ENCODE measurements at regions not wholly inside any gene's neighbourhood (a gene's known extent, or its start where the extent isn't known, plus 50 kb on each side); places are given as distances from the start of the nearest gene placed in this dataset.

- no peaks in the 10 kb centered on the region for H3K36me3 ChIP-seq (ENCODE audit: control insufficient read depth in 2 of 2, extremely low read depth in 1 of 2, insufficient read depth in 2 of 2, low read length in 2 of 2)
- H3K4me1 ChIP-seq (ENCODE audit: control insufficient read depth, extremely low read depth, insufficient read depth, low read length) = no peaks in the 10 kb centered on the region
- H3K4me3 ChIP-seq (replicated peaks in 1 of 3; ENCODE audit: insufficient read depth in 1 of 3, low read depth in 1 of 3, low read length in 3 of 3) = no peak overlapping the region
- DNase-seq (ENCODE audit: low read depth, low spot score) = no peak
- CTCF ChIA-PET = interaction anchor here (0.8 kb wide), 1 partner anchor 9 kb away, joined by 3 read pairs; no protein-coding TSS in a partner anchor
- no peak overlapping the region for H3K9ac ChIP-seq (replicated peaks; ENCODE audit: extremely low read depth, insufficient read depth, low read length)
- H2AFZ ChIP-seq (ENCODE audit: low read depth, low read length) = no peak overlapping the region
- TF ChIP-seq EZH2 (IDR thresholded peaks at IDR 0.05; ENCODE audit: borderline replicate concordance, low read depth, low read length, severe bottlenecking) (no peak), MYC (IDR thresholded peaks at IDR 0.05; ENCODE audit: low read depth, low read length) (no peak), GATA2 (IDR thresholded peaks at IDR 0.05; ENCODE audit: insufficient read depth, insufficient read length, low read depth, low read length) (no peak), POLR2AphosphoS5 (IDR thresholded peaks at IDR 0.05; ENCODE audit: insufficient read depth, low read depth, low read length) (no peak), FOS (IDR thresholded peaks at IDR 0.05; ENCODE audit: borderline replicate concordance, insufficient read depth, low read length) (no peak), POLR2A (IDR thresholded peaks at IDR 0.05; ENCODE audit: low read depth, low read length) (no peak), JUN (IDR thresholded peaks at IDR 0.05; ENCODE audit: borderline replicate concordance, insufficient read depth, insufficient read length, low read depth) (no peak)
- TF ChIP-seq, protein P1, sequence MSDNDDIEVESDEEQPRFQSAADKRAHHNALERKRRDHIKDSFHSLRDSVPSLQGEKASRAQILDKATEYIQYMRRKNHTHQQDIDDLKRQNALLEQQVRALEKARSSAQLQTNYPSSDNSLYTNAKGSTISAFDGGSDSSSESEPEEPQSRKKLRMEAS (IDR thresholded peaks at IDR 0.05; ENCODE audit: insufficient read depth, insufficient read length) = no peak
- TF ChIP-seq, protein P2, sequence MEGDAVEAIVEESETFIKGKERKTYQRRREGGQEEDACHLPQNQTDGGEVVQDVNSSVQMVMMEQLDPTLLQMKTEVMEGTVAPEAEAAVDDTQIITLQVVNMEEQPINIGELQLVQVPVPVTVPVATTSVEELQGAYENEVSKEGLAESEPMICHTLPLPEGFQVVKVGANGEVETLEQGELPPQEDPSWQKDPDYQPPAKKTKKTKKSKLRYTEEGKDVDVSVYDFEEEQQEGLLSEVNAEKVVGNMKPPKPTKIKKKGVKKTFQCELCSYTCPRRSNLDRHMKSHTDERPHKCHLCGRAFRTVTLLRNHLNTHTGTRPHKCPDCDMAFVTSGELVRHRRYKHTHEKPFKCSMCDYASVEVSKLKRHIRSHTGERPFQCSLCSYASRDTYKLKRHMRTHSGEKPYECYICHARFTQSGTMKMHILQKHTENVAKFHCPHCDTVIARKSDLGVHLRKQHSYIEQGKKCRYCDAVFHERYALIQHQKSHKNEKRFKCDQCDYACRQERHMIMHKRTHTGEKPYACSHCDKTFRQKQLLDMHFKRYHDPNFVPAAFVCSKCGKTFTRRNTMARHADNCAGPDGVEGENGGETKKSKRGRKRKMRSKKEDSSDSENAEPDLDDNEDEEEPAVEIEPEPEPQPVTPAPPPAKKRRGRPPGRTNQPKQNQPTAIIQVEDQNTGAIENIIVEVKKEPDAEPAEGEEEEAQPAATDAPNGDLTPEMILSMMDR (IDR thresholded peaks at IDR 0.05; ENCODE audit: extremely low read depth in 1 of 2, insufficient read depth in 1 of 2, low read depth in 1 of 2, low read length in 2 of 2) = no peak
- H3K4me2 ChIP-seq (ENCODE audit: insufficient read depth, low read length) = no peak overlapping the region
- dilution Hi-C loops (cut with MboI; ENCODE audit: extremely low pct_ligation_motif_present, low sequenced_read_pairs) (no loop called here), intact Hi-C loops (cut with micrococcal nuclease) (loop anchor here (10.0 kb wide), 1 partner anchor 52 kb away; no protein-coding TSS in a partner anchor)
- H3K27ac ChIP-seq (ENCODE audit: insufficient read depth, low read depth, low read length) = no peak overlapping the region
- no peak for FAIRE-seq
- no peaks in the 10 kb centered on the region for H3K79me2 ChIP-seq (ENCODE audit: control insufficient read depth, insufficient read depth, low read length)
- H4K20me1 ChIP-seq (replicated peaks; ENCODE audit: control insufficient read depth, extremely low read depth, insufficient read depth, low read length) = no peaks in the 10 kb centered on the region
- no TSS peak for BruUV-seq (replicated peaks)
- no peaks in the 10 kb centered on the region for H3K9me3 ChIP-seq (replicated peaks; ENCODE audit: control insufficient read depth, insufficient read depth, low read length)
- H3K27me3 ChIP-seq (ENCODE audit: control insufficient read depth in 2 of 2, insufficient read depth in 2 of 2, low read length in 2 of 2) = no peaks in the 10 kb centered on the region
- POLR2A ChIA-PET = no interaction called here
- no peaks in the 10 kb centered on the region for H3K9me1 ChIP-seq (replicated peaks; ENCODE audit: control insufficient read depth, extremely low read depth, insufficient read depth, low read length)
Observed at GRCh38 chr1:192926736-192927135, 117.9 kb downstream of the RGS2 start.

All from endothelial cell of umbilical vein (primary cell).